Fibroblast of skin of right biceps (primary cell): ENCODE measurements at regions not wholly inside any gene's neighbourhood (a gene's known extent, or its start where the extent isn't known, plus 50 kb on each side); places are given as distances from the start of the nearest gene placed in this dataset.
"Not testable (repeated sequence)": the region's sequence is repeated elsewhere in the genome, so short reads cannot be mapped to it uniquely, and the experiment has no call there.

Experiments
- DNase-seq: peaks from one replicate; pipeline ENCODE4 v3.0.0-alpha.2; 2013

DNA sequence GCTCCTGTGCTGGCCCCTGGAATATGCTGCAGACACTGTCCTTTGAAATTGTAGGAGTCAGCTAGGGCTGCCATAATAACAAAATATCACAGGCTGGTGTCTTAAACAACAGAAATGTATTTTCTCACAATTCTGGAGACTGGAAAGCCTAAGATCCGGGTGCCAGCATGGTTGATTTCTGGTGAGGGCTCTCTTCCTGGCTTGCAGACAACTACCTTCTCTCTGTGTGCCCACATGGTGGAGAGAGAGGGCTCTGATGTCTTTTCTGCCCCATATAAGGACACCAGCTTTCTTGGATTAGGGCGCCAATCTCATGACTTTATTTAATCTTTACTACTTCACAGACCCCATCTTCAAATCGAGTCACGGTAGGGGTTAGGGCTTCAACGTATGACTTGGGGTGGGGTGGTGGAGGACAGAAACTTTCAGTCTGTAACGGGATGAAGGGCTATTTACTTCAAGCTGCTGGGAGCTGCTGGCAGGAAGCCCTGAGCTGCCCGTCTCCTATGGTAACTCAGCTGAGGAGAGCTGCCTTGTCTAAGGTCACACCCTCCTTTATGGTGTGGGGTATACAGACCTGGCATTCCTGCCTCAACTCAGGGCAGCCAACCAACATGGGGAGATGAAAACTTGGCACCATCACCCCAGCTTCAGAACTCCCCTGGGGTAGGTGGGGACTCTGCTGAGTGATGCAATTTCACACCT is 142.9 kb upstream of the ZBED5 start:
- DNase-seq, result no peak

DNA sequence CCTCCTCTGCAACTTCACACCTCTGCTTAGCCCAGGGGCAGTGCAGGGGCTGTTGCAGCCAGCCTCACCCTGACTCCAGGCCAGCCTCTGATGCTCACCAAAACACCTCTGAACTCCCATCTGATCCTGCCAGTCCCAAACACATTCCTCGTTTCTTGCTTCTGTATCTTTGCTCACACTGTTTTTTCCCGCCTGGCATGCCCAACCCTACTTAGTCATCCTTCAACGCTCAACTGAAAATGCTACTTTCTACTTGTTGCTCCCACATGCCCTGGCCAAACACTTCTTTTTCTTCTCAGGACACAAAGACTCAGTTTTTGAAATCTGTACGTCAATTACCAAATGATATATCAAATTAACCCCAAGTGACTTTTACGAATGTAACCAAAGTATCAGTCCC is 140.8 kb upstream of the ZBED5 start:
- DNase-seq, result no peak

DNA sequence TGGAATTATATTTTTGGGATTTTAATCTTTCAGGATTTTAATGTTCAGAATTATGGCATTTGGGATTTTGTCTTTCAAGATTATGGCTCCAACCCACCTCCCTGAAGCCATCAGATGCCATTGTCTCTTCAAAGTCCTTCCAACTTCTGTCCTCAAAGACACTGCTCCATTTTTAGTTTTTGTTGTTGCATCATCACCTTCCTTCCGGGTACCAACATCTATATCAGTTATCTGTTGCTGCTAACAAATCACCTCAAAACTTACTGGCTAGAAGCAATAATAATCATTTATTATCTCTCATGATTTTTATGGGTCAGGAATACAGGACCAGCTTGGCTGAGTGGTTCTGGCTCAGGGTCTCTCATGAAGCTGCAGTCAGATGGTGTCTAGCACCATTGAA is 138.8 kb upstream of the ZBED5 start:
- no peak for DNase-seq

DNA sequence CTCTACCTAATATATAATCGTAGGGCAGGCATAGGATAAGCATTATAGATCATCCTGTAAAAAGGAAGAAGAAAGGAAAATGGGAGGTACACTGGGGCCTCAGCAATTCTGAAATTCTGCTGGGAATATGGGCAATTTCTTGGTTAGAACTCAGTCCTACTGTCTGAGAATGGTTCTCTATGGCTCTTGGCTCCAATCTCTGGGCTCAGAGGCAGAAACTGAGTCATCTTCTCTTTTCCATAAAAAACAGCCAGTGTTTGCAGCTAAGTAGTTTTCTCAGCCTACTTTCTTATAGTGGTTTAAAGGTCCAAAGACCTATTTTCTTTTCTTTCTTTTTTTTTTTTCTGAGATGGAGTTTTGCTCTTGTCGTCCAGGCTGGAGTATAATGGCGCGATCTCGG is 135.8 kb upstream of the ZBED5 start:
- no peak for DNase-seq

DNA sequence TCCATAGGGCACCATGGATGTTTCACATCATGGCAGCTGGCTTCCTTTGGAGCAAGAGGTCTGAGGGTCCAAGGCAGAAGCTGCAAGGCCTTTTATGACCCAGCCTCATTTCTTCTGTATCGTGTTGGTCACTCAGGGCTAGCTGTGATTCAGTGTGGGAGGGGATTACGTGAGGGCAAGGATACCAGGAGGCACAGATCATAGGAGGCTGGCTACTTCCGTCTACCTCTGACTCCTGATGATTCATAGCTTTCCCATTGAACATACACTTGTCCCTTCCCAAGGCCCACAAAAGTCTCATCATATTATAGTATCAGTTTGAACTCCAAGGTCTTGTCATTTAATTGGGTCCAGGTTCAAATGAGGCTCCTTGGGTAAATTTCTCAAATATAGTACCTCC is 135.3 kb upstream of the ZBED5 start:
- DNase-seq, result peak; percentile 7

DNA sequence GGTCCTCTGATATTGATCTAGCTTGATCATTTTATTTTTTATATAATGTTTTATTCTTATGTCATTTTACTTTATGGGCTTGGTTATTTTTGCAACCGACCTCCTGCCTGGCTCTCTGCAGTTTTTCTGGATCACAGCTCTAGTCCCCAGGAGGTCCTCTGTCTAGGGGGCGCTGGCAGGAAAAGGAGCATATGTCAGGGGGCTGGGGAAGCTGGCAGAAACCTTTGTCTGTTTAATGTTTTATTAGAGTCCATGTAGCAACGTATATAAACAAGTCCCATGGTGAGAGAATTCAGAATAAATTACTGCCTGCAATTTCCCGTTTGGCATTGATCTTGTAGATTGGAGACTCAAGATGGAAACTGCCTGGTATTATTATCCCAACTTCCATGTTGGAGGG is 133.5 kb upstream of the ZBED5 start:
- DNase-seq, result no peak

GRCh38 chr11:10990637-10991193 is 132.9 kb upstream of the ZBED5 start:
- DNase-seq, result no peak

- DNase-seq, result no peak
These were observed 132.3 kb upstream of the ZBED5 start for GRCh38 chr11:10990160-10990559.

GRCh38 chr11:10986006-10986405 is 128.2 kb upstream of the ZBED5 start:
- DNase-seq, result no peak

GRCh38 chr11:10984742-10985141 is 126.9 kb upstream of the ZBED5 start:
- DNase-seq, result no peak

DNA sequence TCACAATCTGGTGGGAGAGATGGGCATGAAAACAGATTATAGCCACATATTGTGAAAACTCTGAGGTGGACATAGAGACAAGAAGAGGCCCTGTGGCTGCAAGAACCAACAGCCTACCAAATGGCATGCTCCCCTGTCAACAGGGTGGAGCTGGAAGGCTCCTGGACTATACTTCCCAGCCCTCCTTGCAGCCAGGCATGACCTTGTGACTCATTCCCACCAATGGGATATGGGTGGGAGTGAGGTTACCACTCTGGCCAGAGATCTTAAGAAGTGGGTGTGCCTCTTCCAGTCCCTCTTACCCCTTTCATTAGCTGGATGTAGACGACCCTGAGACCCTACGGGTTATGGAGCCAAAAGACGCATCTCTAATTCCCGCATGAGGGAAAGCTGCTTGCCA is 126.4 kb upstream of the ZBED5 start:
- DNase-seq, result no peak

DNA sequence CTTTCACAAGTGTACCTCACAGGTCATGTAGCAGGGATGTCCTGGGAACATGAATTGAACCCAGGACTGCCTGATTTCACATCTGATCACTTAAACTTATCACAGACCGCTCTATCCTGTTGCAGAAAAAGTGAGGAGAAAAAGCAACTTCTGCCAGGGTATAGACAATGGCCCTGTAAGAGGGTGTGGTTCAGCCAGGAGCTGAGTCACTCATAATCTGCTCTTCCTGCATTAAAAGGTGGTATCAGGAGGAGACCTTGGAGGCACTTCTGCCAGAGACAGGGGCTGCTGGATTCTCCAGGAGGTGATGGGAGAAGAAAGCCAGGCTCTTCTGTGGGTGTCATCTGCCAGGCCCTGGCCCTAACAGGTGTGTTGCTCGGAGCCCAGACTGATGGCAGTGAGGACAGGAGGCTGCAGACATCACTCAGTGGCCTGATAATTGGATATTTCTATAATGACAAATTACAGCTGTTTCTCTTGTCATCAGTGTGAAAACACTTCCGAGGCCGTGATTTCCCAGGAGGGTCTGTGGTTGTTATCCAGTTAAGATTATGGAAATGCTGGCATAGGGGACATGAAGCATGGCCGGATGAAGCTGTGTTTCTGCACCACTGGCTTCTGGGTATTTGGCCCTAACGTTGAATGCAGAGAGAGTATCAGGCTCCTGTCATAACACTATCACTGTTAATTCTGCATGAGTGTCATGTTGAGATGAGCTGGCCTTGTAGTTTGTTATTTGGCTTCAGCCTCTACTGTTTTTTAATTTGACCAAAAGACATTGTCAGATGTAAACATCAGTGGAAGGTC is 125.1 kb upstream of the ZBED5 start:
- no peak for DNase-seq

GRCh38 chr11:10979529-10979928 is 121.7 kb upstream of the ZBED5 start:
- no peak for DNase-seq

DNA sequence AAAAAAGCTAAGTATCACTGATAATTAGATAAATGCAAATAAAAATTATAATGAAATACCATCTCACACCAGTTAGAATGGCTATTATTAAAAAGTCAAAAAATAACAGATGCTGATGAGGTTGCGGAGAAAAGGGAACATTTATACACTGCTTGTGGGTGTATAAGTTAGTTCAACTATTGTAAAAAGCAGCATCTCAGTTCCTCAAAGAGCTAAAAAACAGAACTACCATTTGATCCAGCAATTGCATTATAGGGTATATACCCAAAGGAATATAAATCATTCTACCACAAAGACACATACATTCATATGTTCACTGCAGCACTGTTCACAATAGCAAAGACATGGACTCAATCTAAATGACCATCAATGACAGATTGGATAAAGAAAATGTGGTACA is 120.3 kb upstream of the ZBED5 start:
- DNase-seq, result no peak

GRCh38 chr11:10975287-10975721 is 117.5 kb upstream of the ZBED5 start:
- peak; percentile 7 for DNase-seq

- DNase-seq, result no peak
These were observed 115.6 kb upstream of the ZBED5 start for GRCh38 chr11:10973416-10973815.

DNA sequence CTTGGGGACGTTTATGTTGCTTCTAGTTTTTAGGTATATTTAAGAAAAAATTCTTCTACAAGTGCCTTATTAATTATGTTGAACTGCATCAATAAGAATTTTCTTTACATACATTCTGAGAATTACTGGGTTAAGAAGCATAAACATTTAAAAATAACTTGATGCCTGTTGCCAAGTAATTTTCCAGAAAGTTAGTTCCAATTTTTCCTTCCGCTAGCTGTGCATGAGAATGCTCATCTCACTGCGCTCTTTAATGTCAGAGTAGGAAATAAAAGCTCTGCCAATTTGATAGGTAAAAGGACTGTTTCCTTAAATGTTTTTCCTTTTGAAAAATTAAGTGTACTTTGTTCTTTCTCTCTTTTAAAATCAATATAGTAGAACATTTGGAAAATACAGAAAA is 113.1 kb upstream of the ZBED5 start:
- no peak for DNase-seq

- DNase-seq, result no peak
These were observed 111.5 kb upstream of the ZBED5 start for GRCh38 chr11:10969387-10969786.

GRCh38 chr11:10956884-10957283 is 99.0 kb upstream of the ZBED5 start:
- not testable (repeated sequence) for DNase-seq

DNA sequence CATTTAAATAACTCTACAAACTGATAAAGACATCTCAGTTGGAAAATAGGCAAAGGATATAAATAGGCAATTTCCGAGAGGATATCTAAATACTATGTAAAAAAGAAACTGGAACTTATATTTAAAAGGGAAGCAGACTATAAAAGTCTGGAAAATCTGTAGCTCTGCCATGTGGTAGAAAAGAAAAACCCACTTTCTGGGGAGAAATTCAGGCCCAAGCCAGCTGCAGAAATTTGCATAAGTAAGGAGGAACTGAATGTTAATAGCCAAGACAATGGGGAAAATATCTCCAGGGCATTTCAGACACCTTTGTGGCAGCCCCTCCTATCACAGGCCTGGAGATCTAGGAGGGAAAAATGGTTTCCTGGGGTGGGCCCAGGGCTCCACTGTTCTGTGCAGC is 97.8 kb upstream of the ZBED5 start:
- DNase-seq, result no peak

DNA sequence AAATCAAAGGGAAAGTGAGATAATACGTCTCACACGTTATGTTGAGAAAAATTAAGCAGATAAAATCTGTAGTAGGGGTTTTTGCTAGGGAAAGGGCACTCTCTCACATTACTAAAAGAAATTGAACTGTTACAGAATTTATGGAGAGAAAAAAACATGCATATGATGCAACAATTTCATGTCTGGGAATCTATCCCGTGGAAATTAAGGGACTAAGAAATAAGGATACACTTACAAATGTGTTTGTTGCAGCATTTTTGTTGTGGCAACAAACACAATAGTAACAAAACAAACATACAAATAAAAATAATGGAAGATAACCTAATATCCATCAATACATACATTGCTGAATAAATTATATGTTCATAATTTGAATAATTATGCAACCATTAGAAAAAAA is 96.3 kb upstream of the ZBED5 start:
- no peak for DNase-seq

- no peak for DNase-seq
These were observed 95.0 kb upstream of the ZBED5 start for GRCh38 chr11:10952872-10953271.

- DNase-seq, result not testable (repeated sequence)
These were observed 90.1 kb upstream of the ZBED5 start for GRCh38 chr11:10947935-10948334.

GRCh38 chr11:10946072-10946471 is 88.2 kb upstream of the ZBED5 start:
- no peak for DNase-seq
